Kidney capillary endothelial cell (primary cell): ENCODE measurements at regions not wholly inside any gene's neighbourhood (a gene's known extent, or its start where the extent isn't known, plus 50 kb on each side); places are given as distances from the start of the nearest gene placed in this dataset.
"Not testable (repeated sequence)": the region's sequence is repeated elsewhere in the genome, so short reads cannot be mapped to it uniquely, and the experiment has no call there.

ENCODE experiments used
- DNase-seq: peaks from one replicate; pipeline ENCODE4 v3.0.0-alpha.2; 2018; ENCODE audit warnings: low spot score

DNA sequence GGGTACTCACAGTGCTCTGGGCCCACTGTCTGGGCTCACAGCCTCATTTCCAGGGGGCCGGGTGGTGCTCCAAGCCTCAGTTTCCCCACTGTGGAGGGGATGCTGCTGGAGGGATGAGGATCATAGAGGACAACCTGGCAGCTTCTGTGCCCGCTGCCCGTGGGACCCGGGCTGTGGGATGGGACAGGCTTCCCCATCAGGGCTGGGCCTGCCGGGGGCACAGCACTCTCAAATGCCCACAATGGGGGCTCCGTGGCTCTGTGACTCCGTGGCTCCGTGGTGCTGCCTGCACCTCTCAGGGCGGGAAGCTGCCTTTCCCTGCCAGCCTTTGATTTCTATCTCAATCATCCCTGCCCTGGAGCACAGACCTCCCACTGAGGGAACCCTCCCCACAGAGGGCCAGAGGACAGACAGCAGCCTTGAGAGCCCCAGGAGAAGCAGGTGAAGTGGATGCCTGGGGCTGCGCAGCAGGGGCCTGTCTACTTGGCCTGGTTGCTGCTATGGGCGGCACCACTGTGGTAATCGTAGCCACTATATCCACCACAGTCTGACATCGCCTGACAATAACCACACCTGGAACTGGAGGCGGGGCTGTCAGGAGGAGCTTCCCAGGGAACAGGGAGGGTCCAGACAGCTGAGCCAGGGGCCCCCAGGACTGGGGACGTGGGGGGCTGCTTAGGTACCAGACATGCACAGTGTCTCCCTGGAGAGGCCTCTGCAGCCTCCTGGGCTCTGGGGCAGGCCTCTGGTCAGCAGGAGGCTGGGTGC lies 375.9 kb downstream of the TMEM121 start:
- no peak for DNase-seq

DNA sequence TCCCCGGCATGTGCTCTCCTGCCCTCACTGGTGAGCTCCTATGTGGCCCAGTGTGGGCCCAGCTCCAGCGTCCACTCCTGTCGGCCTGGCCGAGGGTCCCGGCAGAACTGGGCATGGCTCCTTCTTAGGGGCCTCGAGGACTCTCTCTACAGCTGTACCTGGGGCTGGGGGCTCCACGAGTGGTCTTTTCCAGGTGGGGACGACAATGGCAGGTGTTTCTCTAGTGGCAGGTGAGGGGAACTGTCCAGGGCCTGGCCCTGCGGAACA lies 376.4 kb downstream of the TMEM121 start:
- DNase-seq, result not testable (repeated sequence)

DNA sequence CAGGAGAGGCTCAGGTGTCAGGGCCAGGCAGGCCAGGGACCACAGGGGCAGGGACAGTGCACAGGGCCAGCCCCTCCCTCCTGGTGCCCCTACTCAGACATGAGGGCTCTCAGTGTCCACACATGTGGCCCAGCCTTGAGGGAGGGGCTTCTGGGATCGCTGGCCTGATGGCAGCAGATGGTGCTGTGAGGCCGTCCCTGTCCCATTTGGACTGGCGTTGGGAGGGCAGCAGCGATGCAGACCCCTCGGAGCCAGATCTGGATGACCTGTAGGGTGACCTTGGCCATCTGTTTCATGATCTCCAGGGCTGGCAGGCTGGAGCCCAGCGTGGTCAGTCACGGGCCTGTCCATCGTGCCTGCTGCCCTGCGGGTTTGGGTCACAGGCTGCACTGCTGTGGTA lies 377.6 kb downstream of the TMEM121 start:
- DNase-seq, result no peak

DNA sequence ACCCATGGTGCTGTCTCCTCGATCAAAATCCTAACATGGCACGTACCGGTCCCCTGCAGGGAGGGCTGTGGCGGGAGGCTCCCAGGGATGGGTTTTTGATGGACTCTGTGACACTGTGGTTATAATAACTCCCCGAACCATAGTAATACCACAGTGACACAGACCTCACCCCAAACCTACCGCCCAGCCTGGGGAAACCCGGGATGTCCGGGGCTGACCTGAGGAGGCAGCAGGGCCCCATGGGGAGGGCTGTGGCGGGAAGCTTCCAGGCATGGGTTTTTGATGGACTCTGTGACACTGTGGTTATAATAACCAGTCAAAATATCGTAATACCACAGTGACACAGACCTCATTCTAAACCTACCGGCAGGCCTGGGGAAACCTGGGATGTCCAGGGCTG lies 378.0 kb downstream of the TMEM121 start:
- DNase-seq, result no peak

DNA sequence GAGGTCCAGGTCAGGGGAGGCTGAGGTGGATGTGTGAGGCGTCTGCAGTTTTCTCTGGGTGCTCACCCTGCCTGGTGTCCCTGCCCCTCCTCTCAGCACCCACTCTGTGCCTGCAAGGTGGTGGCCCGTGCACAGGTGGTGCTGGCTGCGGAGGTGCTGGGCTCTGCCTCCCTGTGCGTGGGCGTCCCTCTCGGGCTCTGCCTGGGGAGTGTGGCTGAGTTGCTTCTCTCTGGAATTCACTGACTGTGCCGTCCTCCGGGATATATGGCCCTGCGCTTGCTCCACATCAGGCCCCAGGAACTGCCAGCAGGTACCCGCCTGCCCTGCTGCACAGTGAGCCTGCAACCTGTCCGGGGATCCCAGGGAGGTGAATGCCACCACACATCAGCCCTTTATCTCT lies 379.1 kb downstream of the TMEM121 start:
- DNase-seq, result no peak

DNA sequence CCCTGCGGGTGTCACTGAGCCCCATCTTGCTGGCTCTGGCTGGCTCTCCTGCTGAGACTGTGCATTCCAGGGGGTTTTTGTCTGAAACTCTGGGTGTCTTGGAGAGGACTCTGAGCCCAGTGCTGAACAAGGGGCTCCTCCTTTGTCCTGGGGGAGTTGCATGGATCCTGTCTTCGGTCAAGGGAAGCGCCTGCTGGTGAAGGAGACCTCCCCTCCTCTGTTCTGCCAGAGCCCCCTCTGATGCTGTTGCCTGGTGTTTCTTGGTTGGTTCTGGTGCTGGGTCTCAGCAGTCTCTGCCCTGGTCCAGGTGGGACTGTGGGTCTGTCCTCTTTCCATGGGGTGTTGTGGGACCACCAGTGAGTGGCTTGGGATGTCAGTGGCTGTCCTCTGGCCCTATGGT lies 380.9 kb downstream of the TMEM121 start:
- DNase-seq, result no peak

DNA sequence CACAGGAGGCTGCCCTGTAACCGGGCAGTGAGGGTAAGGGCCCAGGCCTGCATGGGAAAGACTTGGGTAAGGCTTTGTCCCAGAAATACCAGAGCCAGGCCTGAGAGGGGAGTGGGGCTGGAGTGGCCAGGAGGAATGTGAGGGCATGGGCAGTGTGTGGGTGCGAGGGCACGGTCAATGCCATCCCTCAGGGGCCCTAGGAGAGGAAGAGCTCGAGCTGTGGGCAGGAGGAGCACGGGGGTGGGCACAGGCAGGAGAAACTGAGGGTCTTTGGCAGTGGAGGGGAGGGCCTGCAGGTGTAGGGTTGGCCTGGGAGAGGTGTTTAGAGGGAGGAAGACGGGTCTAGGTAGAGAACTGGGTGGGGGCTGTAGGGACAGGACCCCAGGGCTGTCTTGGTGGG lies 381.6 kb downstream of the TMEM121 start:
- no peak for DNase-seq

DNA sequence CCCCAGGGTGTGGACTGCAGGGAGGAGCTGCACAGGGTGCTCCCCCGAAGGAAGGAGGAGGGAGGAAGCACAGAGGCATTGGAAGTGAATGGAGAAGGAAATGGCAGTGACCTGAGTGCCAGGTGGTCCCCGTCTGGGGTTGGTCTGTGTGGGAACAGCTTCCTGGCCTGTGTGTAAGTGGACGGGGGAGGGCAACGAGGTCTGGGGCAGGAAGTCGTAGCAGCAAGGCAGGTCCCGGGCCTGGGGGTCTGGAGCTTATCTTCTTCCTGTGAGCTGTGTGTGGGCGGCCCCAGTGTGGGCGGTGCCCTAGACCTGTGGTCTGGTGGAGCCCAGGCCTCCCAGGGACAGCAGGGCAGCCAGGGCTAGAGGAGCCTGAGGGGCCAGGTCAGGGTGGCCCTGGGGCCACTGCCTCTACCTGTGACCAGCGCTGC lies 382.1 kb downstream of the TMEM121 start:
- DNase-seq, result no peak

DNA sequence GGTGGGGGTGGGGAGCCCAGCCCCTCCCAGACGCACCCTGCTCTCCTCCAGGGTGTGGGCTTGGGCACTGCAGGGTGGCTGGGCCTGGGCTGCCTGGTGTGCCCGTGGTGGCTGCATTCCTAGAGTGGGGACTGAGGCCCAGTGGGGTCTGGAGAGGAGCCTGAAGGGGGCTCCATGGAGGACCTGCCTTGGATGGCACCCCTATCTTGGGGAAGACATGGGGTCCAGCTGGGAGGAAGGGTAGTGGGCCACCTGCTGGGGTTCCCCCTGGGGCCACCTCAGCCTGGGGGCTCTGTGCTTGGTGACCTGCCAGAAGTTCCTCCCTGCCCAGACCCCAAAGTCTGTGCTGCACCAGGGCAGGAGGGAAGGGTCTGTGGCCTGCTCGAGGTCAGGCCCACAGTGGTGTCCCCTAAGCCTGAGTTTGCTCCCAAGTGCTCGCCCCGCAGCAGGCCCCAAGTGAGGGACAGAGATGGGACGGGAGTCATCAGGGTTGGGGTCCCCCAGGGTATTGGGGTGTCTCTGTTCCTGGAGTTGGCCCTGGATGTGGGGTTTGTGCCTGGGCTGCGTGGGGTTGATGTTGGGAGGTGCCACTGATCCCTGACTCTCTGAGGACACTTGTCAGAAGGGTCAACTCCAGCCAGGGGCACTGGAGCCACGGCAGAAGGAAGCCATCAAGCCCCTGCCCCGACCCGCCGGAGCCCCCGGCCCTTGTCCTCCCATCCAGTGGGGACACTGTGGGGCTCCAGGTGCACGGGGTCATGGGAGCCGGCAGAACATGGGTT lies 382.9 kb downstream of the TMEM121 start:
- DNase-seq, result no peak

DNA sequence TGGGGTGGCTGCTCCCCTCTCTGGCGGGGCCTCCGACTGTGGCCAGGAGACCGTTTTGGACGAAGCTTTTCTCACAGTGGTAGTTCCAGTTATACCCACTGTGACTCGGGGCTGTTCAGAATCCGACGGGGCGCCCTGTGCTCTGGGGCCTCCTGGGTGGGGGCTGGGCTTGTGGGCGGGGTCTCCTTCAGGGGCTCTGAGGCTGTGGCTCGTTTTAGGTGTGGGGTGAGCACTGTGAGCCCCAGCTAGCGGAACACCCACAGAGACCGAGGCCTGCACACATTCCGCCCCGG lies 383.4 kb downstream of the TMEM121 start:
- not testable (repeated sequence) for DNase-seq

DNA sequence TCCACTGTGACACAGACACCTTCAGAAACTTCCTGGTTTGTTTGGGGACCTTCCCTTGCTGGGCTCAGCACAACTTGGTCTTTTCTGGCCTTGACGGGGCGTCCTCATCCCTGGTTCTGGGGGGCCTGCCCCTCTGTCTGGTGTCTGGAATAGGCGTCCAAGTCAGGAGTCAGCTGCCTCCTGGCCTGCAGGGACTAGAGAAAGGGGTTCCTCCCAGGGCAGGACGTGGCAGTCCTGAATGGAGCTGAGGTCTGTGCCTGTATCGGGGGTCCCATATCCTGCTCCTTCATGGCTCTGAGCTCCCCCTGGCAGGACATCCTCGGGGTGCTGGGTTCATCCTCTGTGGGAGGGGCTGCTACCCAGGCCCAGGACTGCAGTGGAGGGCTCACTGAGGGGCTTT lies 384.0 kb downstream of the TMEM121 start:
- DNase-seq, result no peak

DNA sequence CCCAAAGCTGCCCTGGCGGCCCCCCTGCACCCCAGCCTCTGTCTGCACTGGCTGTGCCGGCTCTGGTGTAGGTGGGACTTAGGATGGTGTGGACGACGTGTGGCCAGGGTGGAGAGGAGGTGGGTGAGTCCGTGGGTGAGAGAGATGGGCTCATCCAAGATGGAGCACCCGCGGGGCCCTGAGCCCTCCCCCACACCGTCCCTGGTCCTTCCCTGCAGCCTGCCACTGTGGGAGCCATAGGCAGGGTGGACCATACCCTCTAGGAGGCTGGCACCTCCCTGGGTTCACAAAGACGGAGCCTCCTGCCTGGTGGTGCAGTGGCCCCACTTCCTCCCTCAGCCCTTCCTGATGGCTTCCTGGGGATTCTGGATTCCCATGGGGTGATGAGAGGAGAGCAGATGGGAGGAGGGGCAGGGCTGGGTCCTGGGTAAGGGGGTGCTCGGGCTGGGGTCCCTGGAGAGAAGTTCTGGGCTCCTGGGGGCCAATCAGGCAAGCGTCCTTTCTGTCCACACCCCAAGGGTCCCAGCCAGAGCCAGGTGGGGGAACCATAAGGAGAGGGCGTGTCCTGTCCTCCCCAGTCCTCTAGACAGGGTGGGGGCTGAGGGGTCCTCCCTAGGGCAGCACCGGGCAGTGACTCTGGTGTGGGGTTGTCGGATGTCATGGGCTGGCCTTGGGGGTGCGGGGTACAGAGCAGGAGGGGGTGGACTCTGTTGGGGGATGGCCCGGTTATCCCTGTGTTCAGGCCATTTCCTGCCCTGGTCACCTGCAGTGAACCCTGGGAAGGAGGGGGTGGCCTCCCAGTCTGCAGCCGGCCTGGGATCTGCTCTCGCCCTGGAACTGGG lies 384.8 kb downstream of the TMEM121 start:
- DNase-seq, result no peak

DNA sequence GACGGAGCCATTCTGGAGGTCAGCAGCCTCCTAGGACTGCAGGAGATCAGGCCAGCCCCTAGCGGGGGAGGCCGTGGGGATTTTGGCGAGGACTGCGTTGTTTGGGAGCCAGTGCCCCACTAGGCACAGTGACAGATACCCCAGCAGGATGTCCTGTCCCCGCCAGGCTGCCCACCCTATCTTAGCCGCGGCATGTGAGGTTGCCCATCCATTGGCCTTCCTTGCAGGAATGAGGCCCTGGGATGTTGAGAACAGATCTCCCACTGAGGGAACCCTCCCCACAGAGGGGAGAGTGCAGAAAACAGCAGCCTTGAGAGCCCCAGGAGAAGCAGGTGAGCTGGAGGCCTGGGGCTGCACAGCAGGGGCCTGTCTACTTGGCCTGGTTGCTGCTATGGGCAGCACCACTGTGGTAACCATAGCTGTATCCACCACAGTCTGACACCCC lies 385.5 kb downstream of the TMEM121 start:
- DNase-seq, result not testable (repeated sequence)

DNA sequence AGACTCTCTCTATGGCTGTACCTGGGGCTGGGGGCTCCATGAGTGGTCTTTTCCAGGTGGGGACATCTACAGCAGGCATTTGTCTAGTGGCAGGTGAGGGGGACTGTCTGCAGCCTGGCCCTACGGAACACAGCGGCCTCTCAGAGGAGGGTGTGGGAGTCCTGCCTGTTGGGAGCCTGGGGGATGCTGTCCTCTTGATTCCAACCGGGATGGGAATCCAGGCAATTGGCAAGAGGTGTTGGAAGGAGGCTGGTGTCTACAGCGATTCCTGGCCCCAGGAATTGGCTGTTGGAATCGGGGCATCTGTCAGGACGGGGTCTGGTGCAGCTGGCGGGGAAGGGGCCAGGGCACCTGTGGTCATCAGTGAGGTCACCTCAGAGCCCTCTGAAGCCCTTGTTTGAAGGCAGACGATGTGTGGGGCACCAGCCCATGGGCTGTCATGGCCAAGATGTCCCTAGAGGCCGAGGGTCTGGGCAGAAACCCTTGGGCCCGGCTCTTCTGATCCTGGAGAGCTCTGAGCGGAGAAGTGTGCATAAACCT lies 386.3 kb downstream of the TMEM121 start:
- DNase-seq, result no peak

DNA sequence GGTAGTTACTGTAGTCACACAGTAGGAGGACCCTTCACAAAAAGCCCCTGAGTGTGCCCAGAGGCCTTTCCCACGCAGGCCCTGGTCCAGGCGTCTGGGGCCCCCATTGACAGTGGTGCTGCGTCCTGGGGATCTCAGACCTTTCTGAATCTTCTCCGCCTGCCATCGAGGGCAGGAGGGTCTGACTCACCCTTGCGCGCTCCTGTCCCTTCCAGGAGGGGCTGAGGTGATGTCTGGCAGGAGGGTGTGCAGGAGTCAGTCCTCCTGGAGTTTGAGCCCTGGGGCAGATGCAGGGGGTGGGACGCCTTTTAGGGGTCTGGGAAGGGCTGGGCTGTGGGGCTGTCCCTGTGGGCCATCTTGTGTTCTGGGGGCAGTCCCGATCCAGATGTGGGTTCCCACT lies 386.8 kb downstream of the TMEM121 start:
- DNase-seq, result no peak

DNA sequence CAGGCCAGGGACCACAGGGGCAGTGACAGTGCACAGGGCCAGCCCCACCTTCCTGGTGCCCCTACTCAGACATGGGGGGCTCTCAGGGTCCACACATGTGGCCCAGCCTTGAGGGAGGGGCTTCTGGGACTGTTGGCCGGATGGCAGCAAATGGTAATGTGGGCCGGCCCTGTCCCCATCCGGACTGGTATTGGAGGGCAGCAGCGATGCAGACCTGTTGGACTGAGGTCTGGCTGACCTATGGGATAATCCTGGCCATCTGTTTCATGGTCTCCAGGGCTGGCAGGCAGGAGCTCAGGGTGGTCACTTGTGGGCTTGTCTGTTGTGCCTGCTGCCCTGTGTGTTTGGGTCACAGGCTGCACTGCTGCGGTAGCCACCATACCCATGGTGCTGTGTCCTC lies 387.5 kb downstream of the TMEM121 start:
- no peak for DNase-seq

DNA sequence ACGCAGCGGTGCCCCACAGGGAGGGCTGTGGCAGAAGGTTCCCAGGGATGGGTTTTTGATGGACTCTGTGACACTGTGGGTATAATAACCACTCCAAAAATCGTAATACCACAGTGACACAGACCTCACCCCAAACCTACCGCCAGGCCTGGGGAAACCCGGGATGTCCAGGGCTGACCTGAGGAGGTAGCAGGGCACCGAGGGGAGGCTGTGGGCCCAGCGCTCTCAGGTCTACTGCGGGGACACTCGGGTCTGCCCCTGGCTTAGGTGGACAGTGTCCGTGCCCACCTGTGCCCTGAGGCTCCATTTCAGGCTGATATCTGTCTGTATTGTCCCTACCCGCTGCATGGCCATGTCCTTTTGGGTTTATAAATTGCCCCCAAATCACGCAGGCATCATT lies 387.9 kb downstream of the TMEM121 start:
- DNase-seq, result not testable (repeated sequence)

DNA sequence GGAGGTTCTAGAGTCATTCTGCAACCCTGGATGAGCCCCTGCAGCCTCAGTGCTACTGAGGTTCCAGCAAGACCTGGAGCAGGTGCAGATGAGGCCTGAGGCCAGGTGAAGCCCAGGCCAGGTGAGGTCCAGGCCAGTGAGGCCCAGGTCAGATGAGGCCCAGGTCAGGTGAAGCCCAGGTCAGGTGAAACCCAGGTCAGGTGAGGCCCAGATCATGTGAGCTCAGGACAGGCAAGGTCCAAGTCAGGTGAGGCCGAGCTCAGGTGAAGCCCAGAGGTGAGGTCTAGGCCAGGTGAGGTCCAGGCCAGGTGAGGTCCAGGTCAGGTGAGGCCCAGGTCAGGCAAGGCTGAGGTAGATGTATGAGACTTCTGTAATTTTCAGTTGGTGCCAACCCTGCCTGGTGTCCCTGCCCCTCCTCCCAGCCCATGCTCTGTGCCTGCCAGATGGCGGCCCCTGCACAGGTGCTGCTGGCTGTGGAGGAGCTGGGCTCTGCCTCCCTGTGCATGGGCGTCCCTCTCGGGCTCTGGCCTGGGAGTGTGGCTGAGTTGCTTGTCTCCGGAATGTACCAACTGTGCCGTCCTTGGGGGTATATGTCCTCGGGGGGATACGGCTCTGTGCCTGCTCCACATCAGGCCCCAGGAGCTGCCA lies 388.5 kb downstream of the TMEM121 start:
- DNase-seq, result no peak

DNA sequence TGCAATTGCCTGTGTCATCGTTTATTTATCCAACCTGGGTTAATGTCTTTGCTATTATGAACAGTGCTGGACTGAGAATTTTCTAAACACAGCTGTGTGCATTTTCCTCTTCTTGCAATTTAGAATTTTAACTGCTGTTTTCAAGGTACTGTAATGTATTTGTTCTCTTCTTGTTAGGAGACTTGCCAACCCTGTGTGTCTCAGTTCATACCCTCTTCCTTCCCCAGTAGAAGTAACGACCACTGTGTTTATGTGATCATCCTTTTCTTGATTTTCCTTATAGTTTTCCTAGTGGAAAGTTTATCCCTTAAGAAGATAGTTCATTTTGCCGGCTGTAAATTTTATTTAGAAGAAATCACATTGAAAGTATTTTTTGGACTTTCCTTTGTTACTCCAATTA lies 389.2 kb downstream of the TMEM121 start:
- DNase-seq, result not testable (repeated sequence)

DNA sequence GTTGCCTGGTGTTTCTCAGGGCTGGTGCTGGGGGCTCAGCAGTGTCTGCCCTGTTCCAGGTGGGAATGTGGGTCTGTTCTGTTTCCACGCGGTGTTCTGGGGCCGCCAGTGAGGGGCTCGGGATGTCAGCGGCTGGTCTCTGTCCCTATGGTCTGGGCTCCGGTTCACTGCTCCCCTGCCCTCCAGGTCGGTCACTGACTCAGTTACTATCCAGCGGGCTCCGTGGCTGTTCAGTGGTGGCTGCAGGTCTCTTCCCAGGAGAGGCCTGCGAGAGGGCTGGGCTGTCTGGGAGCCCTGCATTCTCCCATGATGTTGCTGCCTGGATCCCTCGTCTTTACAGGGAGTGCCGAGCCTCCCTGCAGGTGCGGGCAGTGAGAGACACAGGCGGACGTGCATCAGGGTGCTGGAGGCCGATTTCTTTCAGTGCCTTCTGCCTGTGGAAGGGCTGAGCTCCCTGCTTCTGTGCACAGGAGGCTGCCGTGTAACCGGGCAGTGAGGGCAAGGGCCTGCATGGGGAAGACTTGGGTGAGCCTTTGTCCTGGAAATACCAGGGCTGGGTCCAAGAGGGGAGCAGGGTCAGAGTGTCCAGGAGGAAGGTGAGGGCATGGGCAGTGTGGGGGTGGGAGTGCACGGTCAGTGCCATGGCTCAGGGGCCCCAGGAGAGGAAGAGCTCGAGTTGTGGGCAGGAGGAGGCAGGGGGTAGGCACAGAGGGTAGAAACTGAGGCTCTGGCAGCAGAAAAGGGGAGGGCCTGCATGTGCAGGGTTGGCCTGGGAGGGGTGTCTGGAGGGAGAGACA lies 391.0 kb downstream of the TMEM121 start:
- not testable (repeated sequence) for DNase-seq

DNA sequence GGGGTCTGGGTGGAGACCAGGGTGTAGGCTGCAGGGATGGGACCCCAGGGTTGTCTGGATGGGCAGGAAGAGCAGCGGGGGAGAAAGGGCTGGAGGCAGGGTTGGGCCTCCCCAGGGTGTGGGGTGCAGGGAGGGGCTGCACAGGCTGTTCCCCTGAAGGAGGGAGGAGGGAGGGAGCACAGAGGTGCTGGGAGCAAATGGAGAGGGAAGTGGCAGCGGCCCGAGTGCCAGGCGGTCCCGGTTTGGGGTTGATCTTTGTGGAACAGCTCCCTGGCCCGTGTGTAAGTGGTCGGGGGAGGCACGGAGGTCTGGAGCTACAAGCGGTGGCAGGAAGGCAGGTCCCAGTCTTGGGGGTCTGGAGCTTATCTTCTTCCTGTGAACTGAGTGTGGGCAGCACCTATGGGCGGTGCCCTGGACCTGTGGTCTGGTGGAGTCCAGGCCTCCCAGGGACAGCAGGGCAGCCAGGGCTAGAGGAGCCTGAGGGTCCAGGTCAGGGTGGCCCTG lies 391.6 kb downstream of the TMEM121 start:
- DNase-seq, result no peak
